ENCODE measurements at regions not wholly inside any gene's neighbourhood (a gene's known extent, or its start where the extent isn't known, plus 50 kb on each side); places are given as distances from the start of the nearest gene placed in this dataset.

DNA sequence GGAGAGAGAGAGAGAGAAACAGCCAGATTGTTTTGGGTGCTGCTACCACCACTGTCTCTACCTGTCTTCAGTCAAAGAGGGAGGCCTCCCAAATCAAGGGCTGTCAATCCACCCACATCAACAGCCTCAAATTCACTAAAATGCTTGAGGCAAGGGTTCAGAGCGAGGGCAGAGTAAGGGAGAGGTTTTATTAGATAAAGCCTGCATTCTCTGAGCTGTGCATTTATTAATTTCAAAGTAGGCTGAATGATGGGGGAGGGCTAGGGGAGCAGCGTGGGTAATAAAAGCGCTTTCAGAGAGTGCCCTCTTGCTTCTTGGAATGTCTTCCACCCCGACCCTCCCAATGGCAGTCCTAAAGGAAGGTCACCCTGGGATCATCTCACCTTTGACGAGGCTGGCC is 636.5 kb upstream of the TBX3 start:
- Mint-ChIP-seq H3K9me3 (peaks cover 0 to 17% (median 8%) of the 10 kb centered on the region in 7 donors), H3K4me1 (peaks cover 4 to 20% (median 5%) of the 10 kb centered on the region in 3 donors), H3K27ac (no peak overlapping the region), H3K27me3 (peaks cover 0 to 6% (median 4%) of the 10 kb centered on the region in 3 donors), H3K36me3 (peaks cover 0 to 8% of the 10 kb centered on the region in 2 donors), H3K4me3 (no peak overlapping the region)
- no peak for DNase-seq
- no peak for ATAC-seq (ENCODE audit: low read depth in 2 of 2)

- DNase-seq, result no peak
- Mint-ChIP-seq H3K36me3 (peaks cover 0 to 8% of the 10 kb centered on the region in 2 donors), H3K27ac (no peak overlapping the region), H3K27me3 (peaks cover 0 to 6% (median 4%) of the 10 kb centered on the region in 3 donors), H3K4me1 (peaks cover 4 to 20% (median 5%) of the 10 kb centered on the region in 3 donors), H3K9me3 (peaks cover 3 to 17% (median 10%) of the 10 kb centered on the region in 7 donors), H3K4me3 (no peak overlapping the region)
- ATAC-seq (ENCODE audit: low read depth in 2 of 2), result no peak
Measured at GRCh38 chr12:115319446-115320040, 635.6 kb upstream of the TBX3 start.

- DNase-seq (no peak), ATAC-seq (ENCODE audit: low read depth in 2 of 2) (no peak)
- Mint-ChIP-seq H3K4me3 (no peak overlapping the region), H3K9me3 (peaks cover 0 to 11% (median 5%) of the 10 kb centered on the region in 7 donors), H3K4me1 (no peaks in the 10 kb centered on the region), H3K36me3 (no peaks in the 10 kb centered on the region), H3K27ac (no peak overlapping the region), H3K27me3 (peaks cover 0 to 16% (median 14%) of the 10 kb centered on the region in 3 donors)
Measured at GRCh38 chr12:115313929-115314328, 630.0 kb upstream of the TBX3 start.

DNA sequence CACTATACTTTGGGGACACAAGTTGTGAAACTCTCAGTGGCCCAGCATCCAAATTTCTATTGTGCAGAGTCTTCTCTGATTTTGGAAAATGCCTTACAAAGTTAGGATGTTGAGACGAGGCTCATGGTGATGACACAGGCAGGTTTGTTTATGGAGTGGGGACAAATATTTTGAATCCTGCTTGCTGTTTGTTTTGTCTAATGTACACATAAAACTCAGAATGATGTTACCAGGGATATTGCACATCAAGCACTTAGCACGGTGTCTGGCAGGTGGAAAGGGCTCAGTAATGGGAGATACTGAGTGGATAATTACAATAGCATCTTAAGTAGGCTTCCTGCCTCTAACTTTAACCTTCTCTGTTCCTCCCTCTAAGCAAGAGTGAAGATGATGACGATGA is 628.9 kb upstream of the TBX3 start:
- DNase-seq (no peak), ATAC-seq (ENCODE audit: low read depth in 2 of 2) (no peak)
- H3K4me1 Mint-ChIP-seq, result no peaks in the 10 kb centered on the region
- no peak overlapping the region for H3K27ac Mint-ChIP-seq
- no peak overlapping the region for H3K4me3 Mint-ChIP-seq
- no peaks in the 10 kb centered on the region for H3K36me3 Mint-ChIP-seq
- peaks cover 0 to 11% (median 5%) of the 10 kb centered on the region in 7 donors for H3K9me3 Mint-ChIP-seq
- H3K27me3 Mint-ChIP-seq, result peaks cover 0 to 16% (median 14%) of the 10 kb centered on the region in 3 donors

- DNase-seq, result no peak
- no peak for ATAC-seq (ENCODE audit: low read depth in 2 of 2)
- peaks cover 0 to 11% (median 5%) of the 10 kb centered on the region in 7 donors for H3K9me3 Mint-ChIP-seq
- H3K4me3 Mint-ChIP-seq, result no peak overlapping the region
- H3K27ac Mint-ChIP-seq, result no peak overlapping the region
- H3K36me3 Mint-ChIP-seq, result no peaks in the 10 kb centered on the region
- H3K27me3 Mint-ChIP-seq, result peaks cover 0 to 16% (median 14%) of the 10 kb centered on the region in 3 donors
- H3K4me1 Mint-ChIP-seq, result no peaks in the 10 kb centered on the region
Measured at GRCh38 chr12:115311875-115312274, 627.9 kb upstream of the TBX3 start.

GRCh38 chr12:115308918-115309317 is 624.9 kb upstream of the TBX3 start:
- ATAC-seq (ENCODE audit: low read depth in 2 of 2) (no peak), DNase-seq (no peak)
- peaks cover 0 to under 1% (median 0%) of the 10 kb centered on the region in 3 donors for H3K4me1 Mint-ChIP-seq
- H3K36me3 Mint-ChIP-seq, result no peaks in the 10 kb centered on the region
- peaks cover 0 to 14% (median 6%) of the 10 kb centered on the region in 3 donors for H3K27me3 Mint-ChIP-seq
- no peak overlapping the region for H3K27ac Mint-ChIP-seq
- H3K9me3 Mint-ChIP-seq, result peaks cover 0 to 4% (median under 1%) of the 10 kb centered on the region in 7 donors
- H3K4me3 Mint-ChIP-seq, result no peak overlapping the region

GRCh38 chr12:115306380-115306779 is 622.4 kb upstream of the TBX3 start:
- Mint-ChIP-seq H3K36me3 (no peaks in the 10 kb centered on the region), H3K27me3 (peaks cover 0 to 7% (median 4%) of the 10 kb centered on the region in 3 donors), H3K4me1 (peaks cover 0 to 4% (median 0%) of the 10 kb centered on the region in 3 donors), H3K27ac (no peak overlapping the region), H3K4me3 (no peak overlapping the region), H3K9me3 (peaks cover 0 to 11% (median 4%) of the 10 kb centered on the region in 7 donors)
- DNase-seq, result no peak
- no peak for ATAC-seq (ENCODE audit: low read depth in 2 of 2)

DNA sequence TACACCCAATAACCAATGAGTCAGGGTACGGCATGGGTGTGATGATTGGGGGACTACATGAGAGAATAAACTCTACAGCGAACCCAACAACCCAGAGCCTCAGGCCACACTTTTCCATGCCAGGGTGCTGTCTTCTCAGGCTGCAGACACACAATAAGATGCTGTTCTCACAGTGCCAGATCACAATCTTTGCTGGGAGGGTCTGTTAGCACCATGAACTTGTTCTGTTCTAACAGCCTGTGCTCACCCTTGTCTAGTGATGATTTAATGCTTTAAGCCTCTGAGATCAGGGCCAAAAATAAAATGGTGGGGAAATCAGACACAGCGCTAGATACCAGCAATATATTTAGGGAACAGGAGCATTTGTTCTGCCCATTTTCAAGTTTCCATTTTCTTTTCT is 621.9 kb upstream of the TBX3 start:
- H3K27ac Mint-ChIP-seq, result no peak overlapping the region
- H3K4me1 Mint-ChIP-seq, result peaks cover 0 to 4% (median 0%) of the 10 kb centered on the region in 3 donors
- peaks cover 0 to 11% (median 4%) of the 10 kb centered on the region in 7 donors for H3K9me3 Mint-ChIP-seq
- DNase-seq (no peak), ATAC-seq (ENCODE audit: low read depth in 2 of 2) (no peak)
- no peak overlapping the region for H3K4me3 Mint-ChIP-seq
- no peaks in the 10 kb centered on the region for H3K36me3 Mint-ChIP-seq
- H3K27me3 Mint-ChIP-seq, result peaks cover 0 to 5% (median 3%) of the 10 kb centered on the region in 3 donors

DNA sequence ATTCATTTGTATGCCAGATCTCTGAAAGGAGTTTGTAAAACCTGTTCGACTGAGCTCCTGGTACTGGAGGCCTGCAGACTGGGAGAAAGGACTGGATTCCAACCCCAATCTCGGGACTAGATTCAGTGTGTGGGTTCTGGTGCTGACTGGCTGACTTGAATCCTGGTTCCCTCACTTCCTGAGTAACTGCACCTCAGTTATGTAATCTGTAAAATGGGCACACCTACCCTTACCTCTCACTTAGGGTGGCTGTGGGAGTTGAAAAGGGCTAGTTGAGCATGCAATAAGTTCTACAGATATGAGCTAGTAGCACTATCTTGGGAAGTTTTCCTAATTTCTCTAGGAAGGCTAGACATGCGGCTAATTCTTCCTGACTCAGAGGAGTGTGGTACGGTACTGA is 621.3 kb upstream of the TBX3 start:
- Mint-ChIP-seq H3K9me3 (peaks cover 0 to 11% (median 4%) of the 10 kb centered on the region in 7 donors), H3K27ac (no peak overlapping the region), H3K4me3 (no peak overlapping the region), H3K36me3 (no peaks in the 10 kb centered on the region), H3K4me1 (peaks cover 0 to 4% (median 0%) of the 10 kb centered on the region in 3 donors), H3K27me3 (peaks cover 0 to 4% (median 0%) of the 10 kb centered on the region in 3 donors)
- ATAC-seq (ENCODE audit: low read depth in 2 of 2) (no peak), DNase-seq (no peak)

DNA sequence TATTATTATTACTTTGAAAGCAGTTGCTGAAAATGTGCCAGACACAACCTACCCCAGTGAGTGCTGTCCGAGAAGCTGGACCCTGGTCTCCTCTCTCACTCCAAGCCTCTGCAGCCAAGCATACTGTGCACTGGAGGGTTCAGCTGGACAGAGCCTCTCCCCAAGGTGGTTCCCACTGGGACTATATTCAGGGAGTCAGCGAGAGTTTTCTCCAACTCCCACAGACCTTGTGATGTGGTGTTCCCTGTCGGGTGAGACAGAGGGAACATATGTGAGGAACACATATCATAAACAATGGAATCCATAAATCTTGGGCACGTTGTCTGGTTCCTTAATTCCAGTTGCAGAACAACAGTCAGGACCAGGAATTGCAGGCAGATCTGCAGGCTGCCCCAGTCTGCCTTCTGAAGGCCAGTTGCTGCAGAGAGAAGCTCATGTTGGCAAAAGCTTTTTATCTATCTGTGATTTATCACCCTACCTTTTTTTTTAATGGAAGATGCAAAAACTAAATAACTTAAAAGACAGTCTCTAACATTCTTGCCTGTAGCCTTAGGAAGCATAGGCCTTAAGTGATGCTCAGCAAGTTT is 619.8 kb upstream of the TBX3 start:
- ATAC-seq (ENCODE audit: low read depth in 2 of 2) (no peak), DNase-seq (no peak)
- Mint-ChIP-seq H3K36me3 (no peaks in the 10 kb centered on the region), H3K27ac (no peak overlapping the region), H3K4me3 (no peak overlapping the region), H3K9me3 (peaks cover 0 to 11% (median 4%) of the 10 kb centered on the region in 7 donors), H3K4me1 (peaks cover 0 to 4% (median 0%) of the 10 kb centered on the region in 3 donors), H3K27me3 (no peaks in the 10 kb centered on the region)

GRCh38 chr12:115297445-115297844 is 613.5 kb upstream of the TBX3 start:
- DNase-seq (no peak), ATAC-seq (ENCODE audit: low read depth in 2 of 2) (no peak)
- H3K27ac Mint-ChIP-seq, result no peak overlapping the region
- no peaks in the 10 kb centered on the region for H3K36me3 Mint-ChIP-seq
- H3K4me1 Mint-ChIP-seq, result no peaks in the 10 kb centered on the region
- H3K9me3 Mint-ChIP-seq, result peaks cover 0 to 9% (median 3%) of the 10 kb centered on the region in 7 donors
- H3K27me3 Mint-ChIP-seq, result peaks cover 0 to 5% (median 0%) of the 10 kb centered on the region in 3 donors
- H3K4me3 Mint-ChIP-seq, result no peak overlapping the region

GRCh38 chr12:115296613-115297198 is 612.7 kb upstream of the TBX3 start:
- Mint-ChIP-seq H3K9me3 (peaks cover 0 to 10% (median 3%) of the 10 kb centered on the region in 7 donors), H3K4me1 (no peaks in the 10 kb centered on the region), H3K36me3 (no peaks in the 10 kb centered on the region), H3K27ac (no peak overlapping the region), H3K4me3 (no peak overlapping the region), H3K27me3 (peaks cover 0 to 5% (median 0%) of the 10 kb centered on the region in 3 donors)
- no peak for ATAC-seq (ENCODE audit: low read depth in 2 of 2)
- DNase-seq, result no peak

DNA sequence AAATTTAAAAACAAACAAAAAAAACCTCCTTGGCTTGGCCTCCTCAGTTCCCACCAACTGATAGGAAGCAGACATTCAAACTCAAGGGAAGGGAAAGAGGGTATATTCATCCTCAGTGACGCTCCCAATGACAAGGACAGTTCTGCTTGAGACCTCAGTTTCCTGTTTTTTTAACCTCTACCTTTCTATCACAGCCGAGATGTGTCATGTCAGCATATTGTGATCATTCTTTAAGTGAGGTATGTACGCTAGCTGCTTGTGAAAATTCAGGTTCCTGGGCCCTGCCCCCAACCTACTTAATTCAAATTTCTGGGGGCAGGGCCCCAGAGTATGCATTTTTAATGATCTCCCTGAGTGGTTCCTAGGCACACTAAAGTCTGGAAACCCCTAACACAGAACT is 611.9 kb upstream of the TBX3 start:
- Mint-ChIP-seq H3K9me3 (peaks cover 0 to 8% (median 1%) of the 10 kb centered on the region in 7 donors), H3K4me3 (no peak overlapping the region), H3K27ac (no peak overlapping the region), H3K36me3 (no peaks in the 10 kb centered on the region), H3K4me1 (no peaks in the 10 kb centered on the region), H3K27me3 (peaks cover 0 to 5% (median 0%) of the 10 kb centered on the region in 3 donors)
- ATAC-seq (ENCODE audit: low read depth in 2 of 2), result no peak
- no peak for DNase-seq

Data from naive B cell (primary cell).